Peyer's patch (tissue), 4 donors: ENCODE measurements at regions not wholly inside any gene's neighbourhood (a gene's known extent, or its start where the extent isn't known, plus 50 kb on each side); places are given as distances from the start of the nearest gene placed in this dataset.

Experiments
- POLR2A ChIP-seq, 2 donors: fragments of 450-650 bp; IDR thresholded peaks; one replicate each; pipeline ENCODE4 v1.5.1; 2017; ENCODE audit warnings: antibody characterized with exemption in 2 of 2, mild to moderate bottlenecking in 2 of 2, moderate library complexity in 2 of 2
- TF ChIP-seq, protein P1 (sequence below), 6 experiments: fragments of 450-650 bp in 4 of 6; fragments of 200-600 bp in 2 of 6; sonication (generic) in 1 of 6; IDR thresholded peaks; one replicate each; pipeline ENCODE4 v1.5.1; 2017 to 2019; ENCODE audit warnings: antibody characterized with exemption in 6 of 6, mild to moderate bottlenecking in 3 of 6, moderate library complexity in 1 of 6

DNA sequence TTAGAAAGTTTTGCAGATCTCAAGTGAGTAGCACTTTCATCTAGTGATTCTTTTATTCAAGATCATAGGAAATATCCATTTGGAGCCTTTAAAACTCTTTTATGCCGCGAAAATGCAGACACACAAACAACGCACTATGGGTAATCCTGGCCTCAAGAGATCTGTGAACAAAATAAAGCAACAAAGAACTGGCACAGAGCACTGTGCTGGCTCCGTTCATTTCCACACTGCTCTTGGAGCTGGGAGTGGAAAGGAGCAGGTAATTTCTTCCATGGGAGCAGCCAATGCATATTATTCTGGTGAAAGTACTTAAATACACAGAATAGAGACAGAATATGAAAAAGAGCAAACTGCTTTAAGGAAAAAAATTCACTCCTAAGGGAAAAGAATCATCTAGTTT, 172.7 kb upstream of the FRG1 start:
- TF ChIP-seq, protein P1, sequence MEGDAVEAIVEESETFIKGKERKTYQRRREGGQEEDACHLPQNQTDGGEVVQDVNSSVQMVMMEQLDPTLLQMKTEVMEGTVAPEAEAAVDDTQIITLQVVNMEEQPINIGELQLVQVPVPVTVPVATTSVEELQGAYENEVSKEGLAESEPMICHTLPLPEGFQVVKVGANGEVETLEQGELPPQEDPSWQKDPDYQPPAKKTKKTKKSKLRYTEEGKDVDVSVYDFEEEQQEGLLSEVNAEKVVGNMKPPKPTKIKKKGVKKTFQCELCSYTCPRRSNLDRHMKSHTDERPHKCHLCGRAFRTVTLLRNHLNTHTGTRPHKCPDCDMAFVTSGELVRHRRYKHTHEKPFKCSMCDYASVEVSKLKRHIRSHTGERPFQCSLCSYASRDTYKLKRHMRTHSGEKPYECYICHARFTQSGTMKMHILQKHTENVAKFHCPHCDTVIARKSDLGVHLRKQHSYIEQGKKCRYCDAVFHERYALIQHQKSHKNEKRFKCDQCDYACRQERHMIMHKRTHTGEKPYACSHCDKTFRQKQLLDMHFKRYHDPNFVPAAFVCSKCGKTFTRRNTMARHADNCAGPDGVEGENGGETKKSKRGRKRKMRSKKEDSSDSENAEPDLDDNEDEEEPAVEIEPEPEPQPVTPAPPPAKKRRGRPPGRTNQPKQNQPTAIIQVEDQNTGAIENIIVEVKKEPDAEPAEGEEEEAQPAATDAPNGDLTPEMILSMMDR (IDR thresholded peaks at IDR 0.05), result no peak
- no peak for TF ChIP-seq POLR2A (IDR thresholded peaks at IDR 0.05)
